ENCODE measurements at regions not wholly inside any gene's neighbourhood (a gene's known extent, or its start where the extent isn't known, plus 50 kb on each side); places are given as distances from the start of the nearest gene placed in this dataset.

- ChIA-PET POLR2A (no interaction called here), CTCF (no interaction called here)
- TF ChIP-seq HDGF (IDR thresholded peaks at IDR 0.05; ENCODE audit: borderline replicate concordance) (no peak), L3MBTL2 (conservative IDR thresholded peaks at IDR 0.05) (no peak), SP1 (IDR thresholded peaks at IDR 0.05) (no peak)
- no peak for DNase-seq (ENCODE audit: extremely low spot score)
Measured at GRCh38 chr2:220669324-220669723, 902.8 kb downstream of the EPHA4 start.

GRCh38 chr2:220670511-220670910 is 901.6 kb downstream of the EPHA4 start:
- DNase-seq (ENCODE audit: extremely low spot score): no peak
- TF ChIP-seq FOXM1 (IDR thresholded peaks at IDR 0.05; ENCODE audit: borderline replicate concordance): no peak
- TF ChIP-seq BHLHE40 (IDR thresholded peaks at IDR 0.05; ENCODE audit: borderline replicate concordance): no peak
- no peak for TF ChIP-seq FOXK2 (IDR thresholded peaks at IDR 0.05)
- no peak for TF ChIP-seq TARDBP (IDR thresholded peaks at IDR 0.05)
- ChIA-PET CTCF (no interaction called here), POLR2A (no interaction called here)

- ChIA-PET POLR2A (no interaction called here), CTCF (no interaction called here)
- TF ChIP-seq TARDBP (IDR thresholded peaks at IDR 0.05) (no peak), CTBP1 (IDR thresholded peaks at IDR 0.05; ENCODE audit: borderline replicate concordance) (no peak), HDGF (IDR thresholded peaks at IDR 0.05; ENCODE audit: borderline replicate concordance) (no peak), ELF4 (IDR thresholded peaks at IDR 0.05) (no peak), NFRKB (IDR thresholded peaks at IDR 0.05) (no peak), ARNT (IDR thresholded peaks at IDR 0.05) (no peak), FOXA1 (IDR thresholded peaks at IDR 0.05) (no peak), BHLHE40 (IDR thresholded peaks at IDR 0.05; ENCODE audit: borderline replicate concordance) (no peak), FOXM1 (IDR thresholded peaks at IDR 0.05; ENCODE audit: borderline replicate concordance) (no peak), SP1 (IDR thresholded peaks at IDR 0.05) (no peak), L3MBTL2 (conservative IDR thresholded peaks at IDR 0.05) (no peak), LEF1 (IDR thresholded peaks at IDR 0.05; ENCODE audit: borderline replicate concordance) (no peak), FOXK2 (IDR thresholded peaks at IDR 0.05) (no peak), ZNF384 (IDR thresholded peaks at IDR 0.05) (no peak), SUZ12 (IDR thresholded peaks at IDR 0.05) (no peak)
- TF ChIP-seq, protein P1, sequence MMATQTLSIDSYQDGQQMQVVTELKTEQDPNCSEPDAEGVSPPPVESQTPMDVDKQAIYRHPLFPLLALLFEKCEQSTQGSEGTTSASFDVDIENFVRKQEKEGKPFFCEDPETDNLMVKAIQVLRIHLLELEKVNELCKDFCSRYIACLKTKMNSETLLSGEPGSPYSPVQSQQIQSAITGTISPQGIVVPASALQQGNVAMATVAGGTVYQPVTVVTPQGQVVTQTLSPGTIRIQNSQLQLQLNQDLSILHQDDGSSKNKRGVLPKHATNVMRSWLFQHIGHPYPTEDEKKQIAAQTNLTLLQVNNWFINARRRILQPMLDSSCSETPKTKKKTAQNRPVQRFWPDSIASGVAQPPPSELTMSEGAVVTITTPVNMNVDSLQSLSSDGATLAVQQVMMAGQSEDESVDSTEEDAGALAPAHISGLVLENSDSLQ (IDR thresholded peaks at IDR 0.05): no peak
- no peak for DNase-seq (ENCODE audit: extremely low spot score)
Measured at GRCh38 chr2:220673151-220673874, 898.8 kb downstream of the EPHA4 start.

DNA sequence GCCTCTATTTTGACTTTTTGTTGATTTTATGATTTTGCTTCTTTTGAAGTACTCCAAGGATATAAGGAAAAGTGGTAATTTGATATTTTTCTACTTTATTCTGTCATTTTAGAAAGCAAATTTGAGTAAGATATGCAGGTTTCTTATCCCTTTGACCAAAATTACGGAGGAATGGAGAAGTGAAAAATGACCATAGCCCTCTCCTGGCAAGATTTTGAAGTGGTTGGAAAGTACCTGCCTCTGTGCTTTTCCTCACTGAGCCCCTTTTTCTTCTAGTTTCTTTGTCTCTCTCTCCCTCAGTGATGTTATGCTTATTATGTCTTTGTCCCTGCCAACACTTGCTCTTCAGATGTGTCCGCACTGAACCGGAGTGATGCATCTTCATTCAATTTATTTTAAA is 898.1 kb downstream of the EPHA4 start:
- DNase-seq (ENCODE audit: extremely low spot score): no peak
- POLR2A ChIA-PET: no interaction called here

DNA sequence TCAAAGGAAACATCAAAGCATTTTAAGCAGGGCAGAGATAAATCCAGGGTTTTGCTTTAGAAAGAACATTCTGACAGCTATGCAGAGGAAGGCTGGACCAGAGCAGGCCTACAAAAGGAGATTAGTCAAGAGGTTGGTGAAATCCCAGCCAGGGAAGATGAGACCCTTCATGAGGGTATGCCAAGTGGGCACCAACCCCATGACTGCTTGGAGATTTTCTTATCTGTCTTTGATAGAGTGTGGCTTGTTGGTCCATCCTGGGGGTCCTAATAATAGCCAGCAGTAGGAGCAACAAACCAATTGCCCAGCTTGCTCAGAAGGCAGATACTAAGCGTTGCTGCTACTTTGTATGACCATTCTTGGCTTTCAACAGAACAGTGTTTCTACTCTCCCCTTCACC is 895.4 kb downstream of the EPHA4 start:
- TF ChIP-seq TARDBP (IDR thresholded peaks at IDR 0.05) (no peak), ELF4 (IDR thresholded peaks at IDR 0.05) (no peak), ZNF384 (IDR thresholded peaks at IDR 0.05) (no peak), FOXA1 (IDR thresholded peaks at IDR 0.05) (no peak), ARNT (IDR thresholded peaks at IDR 0.05) (no peak), LEF1 (IDR thresholded peaks at IDR 0.05; ENCODE audit: borderline replicate concordance) (no peak), FOXM1 (IDR thresholded peaks at IDR 0.05; ENCODE audit: borderline replicate concordance) (no peak), FOXK2 (IDR thresholded peaks at IDR 0.05) (no peak), L3MBTL2 (conservative IDR thresholded peaks at IDR 0.05) (no peak), SP1 (IDR thresholded peaks at IDR 0.05) (no peak), HDGF (IDR thresholded peaks at IDR 0.05; ENCODE audit: borderline replicate concordance) (no peak), CTBP1 (IDR thresholded peaks at IDR 0.05; ENCODE audit: borderline replicate concordance) (no peak), SUZ12 (IDR thresholded peaks at IDR 0.05) (no peak), BHLHE40 (IDR thresholded peaks at IDR 0.05; ENCODE audit: borderline replicate concordance) (no peak)
- TF ChIP-seq, protein P1 (IDR thresholded peaks at IDR 0.05): no peak
- no peak for DNase-seq (ENCODE audit: extremely low spot score)
- ChIA-PET POLR2A (no interaction called here), CTCF (no interaction called here)

More for the DNA sequence above, 898.1 kb downstream of the EPHA4 start:
- CTCF ChIA-PET: no interaction called here
- TF ChIP-seq ELF4 (IDR thresholded peaks at IDR 0.05) (no peak), CTBP1 (IDR thresholded peaks at IDR 0.05; ENCODE audit: borderline replicate concordance) (no peak), HDGF (IDR thresholded peaks at IDR 0.05; ENCODE audit: borderline replicate concordance) (no peak), FOXA1 (IDR thresholded peaks at IDR 0.05) (no peak)

- TF ChIP-seq ELF4 (IDR thresholded peaks at IDR 0.05): no peak
- TF ChIP-seq FOXM1 (IDR thresholded peaks at IDR 0.05; ENCODE audit: borderline replicate concordance): no peak
- TF ChIP-seq L3MBTL2 (conservative IDR thresholded peaks at IDR 0.05): no peak
- TF ChIP-seq, protein P1 (IDR thresholded peaks at IDR 0.05): no peak
- TF ChIP-seq NFRKB (IDR thresholded peaks at IDR 0.05): no peak
- TF ChIP-seq BHLHE40 (IDR thresholded peaks at IDR 0.05; ENCODE audit: borderline replicate concordance): no peak
- no peak for TF ChIP-seq LEF1 (IDR thresholded peaks at IDR 0.05; ENCODE audit: borderline replicate concordance)
- TF ChIP-seq ZNF384 (IDR thresholded peaks at IDR 0.05): no peak
- no peak for TF ChIP-seq HDGF (IDR thresholded peaks at IDR 0.05; ENCODE audit: borderline replicate concordance)
- TF ChIP-seq ARNT (IDR thresholded peaks at IDR 0.05): no peak
- TF ChIP-seq SP1 (IDR thresholded peaks at IDR 0.05): no peak
- no peak for TF ChIP-seq SUZ12 (IDR thresholded peaks at IDR 0.05)
- no peak for TF ChIP-seq CTBP1 (IDR thresholded peaks at IDR 0.05; ENCODE audit: borderline replicate concordance)
- TF ChIP-seq FOXA1 (IDR thresholded peaks at IDR 0.05): no peak
- TF ChIP-seq FOXK2 (IDR thresholded peaks at IDR 0.05): no peak
- DNase-seq (ENCODE audit: extremely low spot score): no peak
- CTCF ChIA-PET: no interaction called here
- POLR2A ChIA-PET: no interaction called here
Measured at GRCh38 chr2:220678943-220679342, 893.2 kb downstream of the EPHA4 start.

Data from HEK293T (cell line).